ENCODE measurements at regions not wholly inside any gene's neighbourhood (a gene's known extent, or its start where the extent isn't known, plus 50 kb on each side); places are given as distances from the start of the nearest gene placed in this dataset.

GRCh38 chr6:54059683-54060082 is 51.6 kb upstream of the MLIP start:
- TF ChIP-seq CTCF (IDR thresholded peaks at IDR 0.05; ENCODE audit: control extremely low read depth in 1 of 3, insufficient read depth in 1 of 3, low read depth in 1 of 3, low read length in 3 of 3): no peak
- TF ChIP-seq POLR2A (IDR thresholded peaks at IDR 0.05; ENCODE audit: control extremely low read depth in 1 of 2, low read depth in 2 of 2, low read length in 2 of 2): no peak
- TF ChIP-seq CHD2 (IDR thresholded peaks at IDR 0.05; ENCODE audit: low read length): no peak
- no peak for TF ChIP-seq BCL11A (IDR thresholded peaks at IDR 0.05; ENCODE audit: low read depth in 2 of 2, low read length in 2 of 2)
- no peak for TF ChIP-seq EZH2 (IDR thresholded peaks at IDR 0.05; ENCODE audit: low read depth, low read length, severe bottlenecking)
- TF ChIP-seq RFX5 (IDR thresholded peaks at IDR 0.05; ENCODE audit: borderline replicate concordance, low read depth, low read length): no peak
- TF ChIP-seq CBX5 (IDR thresholded peaks at IDR 0.05; ENCODE audit: low read depth, low read length): no peak
- TF ChIP-seq JUND (IDR thresholded peaks at IDR 0.05; ENCODE audit: low read length): no peak
- TF ChIP-seq TAF1 (IDR thresholded peaks at IDR 0.05; ENCODE audit: low read depth, low read length): no peak

All from H1 (cell line).